ENCODE measurements at regions not wholly inside any gene's neighbourhood (a gene's known extent, or its start where the extent isn't known, plus 50 kb on each side); places are given as distances from the start of the nearest gene placed in this dataset.

DNA sequence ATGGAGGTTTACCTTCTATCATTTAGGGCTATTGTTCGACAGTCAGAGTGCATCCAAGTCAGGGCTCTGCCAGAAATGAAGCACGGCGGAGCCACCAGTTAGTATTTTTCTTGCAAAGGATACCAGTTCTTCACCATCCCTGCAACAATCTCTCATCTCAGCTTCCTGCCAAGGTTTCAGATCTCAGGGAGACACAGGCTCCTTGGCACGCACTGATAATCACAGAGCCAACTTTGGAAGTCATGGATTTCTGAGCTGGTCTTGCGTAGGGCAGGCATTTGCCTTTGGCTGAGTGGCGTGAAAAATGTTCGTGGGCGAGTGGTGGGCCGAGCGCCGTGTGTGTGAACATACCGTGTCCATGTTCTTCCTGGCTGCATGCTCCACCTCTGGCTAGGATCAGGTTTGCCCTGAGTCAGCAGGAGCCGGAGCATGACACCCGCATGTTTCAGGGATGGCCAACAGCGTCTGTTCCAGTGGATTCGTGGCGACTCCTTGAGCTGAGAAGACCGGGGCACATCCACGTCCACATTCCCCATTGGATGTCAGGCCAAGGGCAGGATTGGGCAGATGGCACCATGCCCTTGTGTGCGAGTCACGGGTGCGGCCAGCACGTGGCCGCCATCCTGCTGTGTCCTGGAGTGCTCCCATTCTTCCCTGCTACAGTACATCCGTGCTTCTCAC lies 118.5 kb upstream of the C1orf174 start:
- no peak overlapping the region for H3K4ac ChIP-seq (ENCODE audit: low read depth, low read length)
- no peak overlapping the region for H4K12ac ChIP-seq (ENCODE audit: low read depth, low read length)
- no peak overlapping the region for H3K18ac ChIP-seq (ENCODE audit: low read length)
- no peaks in the 10 kb centered on the region for H3K4me1 ChIP-seq (ENCODE audit: control insufficient read depth in 1 of 2, insufficient read depth in 2 of 2, low read length in 2 of 2)
- H3K79me1 ChIP-seq (ENCODE audit: low read length) = no peaks in the 10 kb centered on the region
- H3K4me2 ChIP-seq (ENCODE audit: low read length) = no peak overlapping the region
- no peak overlapping the region for H4K8ac ChIP-seq (ENCODE audit: low read depth, low read length)
- no peaks in the 10 kb centered on the region for H3K27me3 ChIP-seq (ENCODE audit: insufficient read depth, low read length)
- no peak overlapping the region for H4K91ac ChIP-seq (ENCODE audit: low read depth, low read length)
- no peak overlapping the region for H2BK12ac ChIP-seq (ENCODE audit: low read length)
- no peaks in the 10 kb centered on the region for H3K79me2 ChIP-seq (ENCODE audit: control insufficient read depth, insufficient read depth, low read length, poor library complexity)
- H3K4me3 ChIP-seq (ENCODE audit: low read depth, low read length) = no peak overlapping the region
- H2AFZ ChIP-seq (ENCODE audit: insufficient read depth, low read length, poor library complexity) = no peak overlapping the region
- H3K23ac ChIP-seq (ENCODE audit: low read length) = no peak overlapping the region
- H2AK5ac ChIP-seq (ENCODE audit: low read length) = no peak overlapping the region
- H3K36me3 ChIP-seq (ENCODE audit: control insufficient read depth in 1 of 2, insufficient read depth in 2 of 2, low read length in 2 of 2) = no peaks in the 10 kb centered on the region
- H3K9me3 ChIP-seq (ENCODE audit: insufficient read depth, low read depth, low read length) = peaks cover 5% of the 10 kb centered on the region
- no peak overlapping the region for H2BK5ac ChIP-seq (ENCODE audit: low read depth, low read length, poor library complexity)
- no CpG with 5 or more reads among the region's 25 CpGs for WGBS (ENCODE audit: extremely low coverage, insufficient coverage, insufficient read length)
- H2BK120ac ChIP-seq (ENCODE audit: insufficient read depth, low read length, poor library complexity) = no peak overlapping the region
- H3K14ac ChIP-seq (ENCODE audit: low read length) = no peak overlapping the region
- H3K9ac ChIP-seq (ENCODE audit: low read length) = no peak overlapping the region
- no peak overlapping the region for H3K27ac ChIP-seq (ENCODE audit: low read depth, low read length)
- no peak for DNase-seq

DNA sequence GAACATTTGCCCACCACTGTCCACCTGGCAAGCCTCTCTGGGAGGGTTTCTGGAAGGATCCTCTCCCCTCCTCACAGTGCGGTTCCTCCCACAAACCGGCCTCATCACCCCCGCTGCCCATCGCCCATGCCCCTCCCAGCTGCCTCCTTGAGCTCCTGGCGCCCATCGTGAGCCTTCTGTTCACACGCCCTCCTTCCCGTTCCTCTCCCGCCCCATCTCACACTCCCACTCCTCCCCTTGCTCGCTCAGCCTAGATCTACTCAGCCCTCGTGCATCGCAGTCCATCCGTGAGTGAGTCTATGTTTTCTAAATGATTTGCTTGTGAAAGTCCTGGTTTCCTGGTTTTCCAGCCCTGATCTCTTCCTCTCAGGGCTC lies 119.1 kb upstream of the C1orf174 start:
- Histone ChIP-seq H2BK5ac (ENCODE audit: low read depth, low read length, poor library complexity) (no peak overlapping the region), H3K79me1 (ENCODE audit: low read length) (no peaks in the 10 kb centered on the region), H3K4ac (ENCODE audit: low read depth, low read length) (no peak overlapping the region), H3K4me2 (ENCODE audit: low read length) (no peak overlapping the region), H2BK120ac (ENCODE audit: insufficient read depth, low read length, poor library complexity) (no peak overlapping the region), H3K4me3 (ENCODE audit: low read depth, low read length) (no peak overlapping the region), H3K36me3 (ENCODE audit: control insufficient read depth in 1 of 2, insufficient read depth in 2 of 2, low read length in 2 of 2) (no peaks in the 10 kb centered on the region), H3K79me2 (ENCODE audit: control insufficient read depth, insufficient read depth, low read length, poor library complexity) (no peaks in the 10 kb centered on the region), H3K23ac (ENCODE audit: low read length) (no peak overlapping the region), H4K8ac (ENCODE audit: low read depth, low read length) (no peak overlapping the region), H3K27me3 (ENCODE audit: insufficient read depth, low read length) (no peaks in the 10 kb centered on the region), H2AFZ (ENCODE audit: insufficient read depth, low read length, poor library complexity) (no peak overlapping the region), H2AK5ac (ENCODE audit: low read length) (no peak overlapping the region), H4K12ac (ENCODE audit: low read depth, low read length) (no peak overlapping the region), H2BK12ac (ENCODE audit: low read length) (no peak overlapping the region), H3K27ac (ENCODE audit: low read depth, low read length) (no peak overlapping the region), H3K9ac (ENCODE audit: low read length) (no peak overlapping the region), H4K91ac (ENCODE audit: low read depth, low read length) (no peak overlapping the region), H3K18ac (ENCODE audit: low read length) (no peak overlapping the region), H3K4me1 (ENCODE audit: control insufficient read depth in 1 of 2, insufficient read depth in 2 of 2, low read length in 2 of 2) (no peaks in the 10 kb centered on the region), H3K9me3 (ENCODE audit: insufficient read depth, low read depth, low read length) (peaks cover 5% of the 10 kb centered on the region), H3K14ac (ENCODE audit: low read length) (no peak overlapping the region)
- DNase-seq = no peak
- WGBS (ENCODE audit: extremely low coverage, insufficient coverage, insufficient read length) = 100% methylated on average over 2 of the region's 13 CpGs

DNA sequence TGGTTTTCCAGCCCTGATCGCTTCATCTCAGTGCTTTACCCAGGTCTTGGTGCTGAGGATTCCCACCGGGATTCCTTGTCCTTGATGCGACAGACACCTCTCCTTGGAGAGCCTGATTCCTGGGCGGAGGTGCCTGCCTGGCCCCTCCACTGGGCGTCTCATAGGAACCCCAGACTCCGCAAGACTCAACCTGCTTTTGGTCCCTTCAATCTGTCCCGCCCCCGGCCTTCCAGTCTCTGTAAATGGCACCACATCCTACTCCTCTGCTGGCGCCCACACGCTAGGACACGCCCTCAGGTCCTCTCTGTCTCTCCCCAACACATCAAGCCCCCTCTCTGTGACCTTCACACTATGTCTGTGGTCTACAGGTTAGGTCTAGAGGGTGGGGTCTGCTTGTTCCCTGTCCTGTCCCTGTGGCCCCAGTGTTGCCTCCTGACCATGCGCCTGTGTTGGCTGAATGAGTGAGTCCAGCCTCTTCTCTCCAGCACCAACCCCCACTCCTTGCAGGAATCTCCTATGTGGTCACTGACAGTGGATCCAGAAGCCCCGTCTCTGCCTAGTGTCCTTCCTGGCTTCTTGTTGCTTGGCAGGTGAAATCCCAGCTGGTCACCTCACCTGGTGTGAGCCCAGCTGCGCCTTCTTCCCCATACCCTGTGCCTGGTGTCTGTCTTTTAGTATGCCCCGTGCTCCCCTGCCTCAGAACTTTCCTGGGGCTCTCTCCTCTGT lies 119.7 kb upstream of the C1orf174 start:
- H3K4me2 ChIP-seq (ENCODE audit: low read length) = no peak overlapping the region
- peaks cover 5% of the 10 kb centered on the region for H3K9me3 ChIP-seq (ENCODE audit: insufficient read depth, low read depth, low read length)

DNA sequence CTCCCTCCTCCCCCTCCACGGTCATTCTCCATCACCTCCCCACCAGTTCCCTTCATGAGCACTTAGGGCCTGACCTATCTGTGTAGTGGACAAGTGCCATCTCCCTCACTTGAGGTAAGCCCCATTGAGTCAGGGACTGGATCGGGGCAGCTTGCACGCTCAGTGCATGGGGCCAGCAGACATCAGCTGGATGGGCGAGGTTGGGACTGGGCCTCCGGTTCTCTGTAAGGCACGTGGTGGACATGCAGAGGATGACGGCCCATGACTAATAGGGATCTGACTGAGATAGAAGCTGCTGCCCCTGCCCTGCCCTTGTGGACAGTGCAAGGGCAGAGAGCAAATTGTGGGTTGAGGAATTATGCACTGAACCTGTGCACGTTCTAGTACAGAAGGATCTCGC lies 120.4 kb upstream of the C1orf174 start:
- Histone ChIP-seq H3K4me3 (ENCODE audit: low read depth, low read length) (peak overlapping the region; percentile 25), H3K23ac (ENCODE audit: low read length) (no peak overlapping the region), H3K9ac (ENCODE audit: low read length) (no peak overlapping the region), H2BK12ac (ENCODE audit: low read length) (no peak overlapping the region), H3K14ac (ENCODE audit: low read length) (no peak overlapping the region), H4K12ac (ENCODE audit: low read depth, low read length) (no peak overlapping the region), H3K18ac (ENCODE audit: low read length) (no peak overlapping the region), H3K27ac (ENCODE audit: low read depth, low read length) (no peak overlapping the region), H3K79me1 (ENCODE audit: low read length) (no peaks in the 10 kb centered on the region), H3K27me3 (ENCODE audit: insufficient read depth, low read length) (no peaks in the 10 kb centered on the region), H3K4me2 (ENCODE audit: low read length) (no peak overlapping the region), H2BK5ac (ENCODE audit: low read depth, low read length, poor library complexity) (no peak overlapping the region), H2BK120ac (ENCODE audit: insufficient read depth, low read length, poor library complexity) (no peak overlapping the region), H2AFZ (ENCODE audit: insufficient read depth, low read length, poor library complexity) (no peak overlapping the region), H3K4ac (ENCODE audit: low read depth, low read length) (no peak overlapping the region), H3K36me3 (ENCODE audit: control insufficient read depth in 1 of 2, insufficient read depth in 2 of 2, low read length in 2 of 2) (no peaks in the 10 kb centered on the region), H4K91ac (ENCODE audit: low read depth, low read length) (no peak overlapping the region), H2AK5ac (ENCODE audit: low read length) (no peak overlapping the region), H3K4me1 (ENCODE audit: control insufficient read depth in 1 of 2, insufficient read depth in 2 of 2, low read length in 2 of 2) (no peaks in the 10 kb centered on the region), H3K79me2 (ENCODE audit: control insufficient read depth, insufficient read depth, low read length, poor library complexity) (no peaks in the 10 kb centered on the region), H3K9me3 (ENCODE audit: insufficient read depth, low read depth, low read length) (peaks cover 5% of the 10 kb centered on the region), H4K8ac (ENCODE audit: low read depth, low read length) (no peak overlapping the region)
- WGBS (ENCODE audit: extremely low coverage, insufficient coverage, insufficient read length) = no CpG with 5 or more reads among the region's 9 CpGs
- DNase-seq = no peak

More for the DNA sequence above, 119.7 kb upstream of the C1orf174 start:
- Histone ChIP-seq H3K27me3 (ENCODE audit: insufficient read depth, low read length) (no peaks in the 10 kb centered on the region), H4K8ac (ENCODE audit: low read depth, low read length) (no peak overlapping the region), H4K91ac (ENCODE audit: low read depth, low read length) (no peak overlapping the region), H3K79me2 (ENCODE audit: control insufficient read depth, insufficient read depth, low read length, poor library complexity) (no peaks in the 10 kb centered on the region), H2BK5ac (ENCODE audit: low read depth, low read length, poor library complexity) (no peak overlapping the region), H2AK5ac (ENCODE audit: low read length) (no peak overlapping the region), H3K4me3 (ENCODE audit: low read depth, low read length) (no peak overlapping the region), H3K4ac (ENCODE audit: low read depth, low read length) (no peak overlapping the region), H4K12ac (ENCODE audit: low read depth, low read length) (no peak overlapping the region), H2AFZ (ENCODE audit: insufficient read depth, low read length, poor library complexity) (no peak overlapping the region), H3K18ac (ENCODE audit: low read length) (no peak overlapping the region), H3K14ac (ENCODE audit: low read length) (no peak overlapping the region), H3K36me3 (ENCODE audit: control insufficient read depth in 1 of 2, insufficient read depth in 2 of 2, low read length in 2 of 2) (no peaks in the 10 kb centered on the region), H3K4me1 (ENCODE audit: control insufficient read depth in 1 of 2, insufficient read depth in 2 of 2, low read length in 2 of 2) (no peaks in the 10 kb centered on the region), H2BK12ac (ENCODE audit: low read length) (no peak overlapping the region), H3K9ac (ENCODE audit: low read length) (no peak overlapping the region), H2BK120ac (ENCODE audit: insufficient read depth, low read length, poor library complexity) (no peak overlapping the region), H3K79me1 (ENCODE audit: low read length) (no peaks in the 10 kb centered on the region), H3K27ac (ENCODE audit: low read depth, low read length) (no peak overlapping the region), H3K23ac (ENCODE audit: low read length) (no peak overlapping the region)
- no CpG with 5 or more reads among the region's 15 CpGs for WGBS (ENCODE audit: extremely low coverage, insufficient coverage, insufficient read length)
- DNase-seq = no peak

Measured in trophoblast cell (in vitro differentiated cells and primary cell).